ENCODE measurements at regions not wholly inside any gene's neighbourhood (a gene's known extent, or its start where the extent isn't known, plus 50 kb on each side); places are given as distances from the start of the nearest gene placed in this dataset.
"Not testable (repeated sequence)": the region's sequence is repeated elsewhere in the genome, so short reads cannot be mapped to it uniquely, and the experiment has no call there.

GRCh38 chr7:4607311-4607729 lies 74.8 kb upstream of the FOXK1 start:
- Histone ChIP-seq H3K9me3 (no peaks in the 10 kb centered on the region), H3K36me3 (no peaks in the 10 kb centered on the region), H3K4me3 (peak overlapping the region in 1 of 4 donors; percentile 37), H3K27me3 (no peaks in the 10 kb centered on the region), H3K27ac (peak overlapping the region in 1 of 4 donors; percentile 44), H3K4me1 (peaks cover 0 to 17% (median 10%) of the 10 kb centered on the region in 3 donors)
- TF ChIP-seq POLR2A (IDR thresholded peaks at IDR 0.05) (no peak), CTCF (IDR thresholded peaks at IDR 0.05) (no peak)
- DNase-seq, result no peak
- intact Hi-C loops (cut with DNase I), result no loop called here
- WGBS, 2 donors, result 29 to 38% methylated on average over 7 to 9 of the region's 14 CpGs

GRCh38 chr7:4609576-4609975 lies 72.5 kb upstream of the FOXK1 start:
- H3K27ac ChIP-seq; H3K27me3 ChIP-seq; H3K4me3 ChIP-seq; H3K9me3 ChIP-seq; intact Hi-C loops (cut with DNase I); H3K36me3 ChIP-seq; DNase-seq: not testable (repeated sequence)
- 86 to 96% methylated on average over 4 to 5 of the region's 7 CpGs for WGBS, 2 donors
- H3K4me1 ChIP-seq, result peaks cover 0 to 30% (median 24%) of the 10 kb centered on the region in 3 donors

GRCh38 chr7:4610768-4611467 lies 71.2 kb upstream of the FOXK1 start:
- H3K4me3 ChIP-seq, result no peak overlapping the region
- H3K9me3 ChIP-seq, result no peaks in the 10 kb centered on the region
- 40 to 52% methylated on average over 7 to 8 of the region's 8 CpGs for WGBS, 2 donors
- no peak overlapping the region for H3K27ac ChIP-seq
- peaks cover 0 to 33% (median 29%) of the 10 kb centered on the region in 3 donors for H3K4me1 ChIP-seq
- intact Hi-C loops (cut with DNase I), result no loop called here
- no peaks in the 10 kb centered on the region for H3K27me3 ChIP-seq
- H3K36me3 ChIP-seq, result no peaks in the 10 kb centered on the region
- TF ChIP-seq CTCF (IDR thresholded peaks at IDR 0.05), result peak; percentile 65 to 91 (median 83)
- no peak for TF ChIP-seq POLR2A (IDR thresholded peaks at IDR 0.05)
- no peak for DNase-seq

- no peak overlapping the region for H3K4me3 ChIP-seq
- TF ChIP-seq CTCF (IDR thresholded peaks at IDR 0.05) (no peak), POLR2A (IDR thresholded peaks at IDR 0.05) (no peak)
- no peak overlapping the region for H3K27ac ChIP-seq
- peaks cover 0 to 30% (median 30%) of the 10 kb centered on the region in 3 donors for H3K4me1 ChIP-seq
- H3K9me3 ChIP-seq, result no peaks in the 10 kb centered on the region
- no peaks in the 10 kb centered on the region for H3K36me3 ChIP-seq
- intact Hi-C loops (cut with DNase I), result no loop called here
- DNase-seq, result no peak
- H3K27me3 ChIP-seq, result no peaks in the 10 kb centered on the region
- 90 to 93% methylated on average over 13 of the region's 13 CpGs for WGBS, 2 donors
Measured at GRCh38 chr7:4612237-4612636, 69.9 kb upstream of the FOXK1 start.

GRCh38 chr7:4612939-4613841 lies 68.9 kb upstream of the FOXK1 start:
- intact Hi-C loops (cut with DNase I), result no loop called here
- no peaks in the 10 kb centered on the region for H3K36me3 ChIP-seq
- peak overlapping the region; percentile 15 to 80 (median 58) for H3K27ac ChIP-seq
- H3K4me3 ChIP-seq, result peak overlapping the region in 3 of 4 donors; percentile 15 to 58 (median 26)
- H3K4me1 ChIP-seq, result peaks cover 0 to 26% (median 21%) of the 10 kb centered on the region in 3 donors
- 36 to 40% methylated on average over 20 to 24 of the region's 25 CpGs for WGBS, 2 donors
- TF ChIP-seq CTCF (IDR thresholded peaks at IDR 0.05) (no peak), POLR2A (IDR thresholded peaks at IDR 0.05) (no peak)
- H3K27me3 ChIP-seq, result no peaks in the 10 kb centered on the region
- DNase-seq, result no peak
- no peaks in the 10 kb centered on the region for H3K9me3 ChIP-seq

Measured in esophagus squamous epithelium (tissue), 5 donors.